T-helper 2 cell treated with Interferon-gamma antibody and Interleukin-4, amounts not matched to agents 5 μg/mL and 100 μg/mL, for 36 hours (primary cell): ENCODE measurements at regions not wholly inside any gene's neighbourhood (a gene's known extent, or its start where the extent isn't known, plus 50 kb on each side); places are given as distances from the start of the nearest gene placed in this dataset.
"Not testable (repeated sequence)": the region's sequence is repeated elsewhere in the genome, so short reads cannot be mapped to it uniquely, and the experiment has no call there.

ENCODE experiments used
- DNase-seq: peaks from one replicate; pipeline ENCODE4 v3.0.0; 2021; ENCODE audit warnings: low spot score
- H3K27ac Mint-ChIP-seq: one replicate; pipeline ENCODE4 v1.8.0; 2021; ENCODE audit warnings: mild to moderate bottlenecking, mixed read lengths
- H3K27me3 Mint-ChIP-seq: one replicate; pipeline ENCODE4 v1.8.0; 2021; ENCODE audit warnings: low read depth, mixed read lengths
- H3K36me3 Mint-ChIP-seq: one replicate; pipeline ENCODE4 v1.8.0; 2021; ENCODE audit warnings: low read depth, mixed read lengths
- H3K4me1 Mint-ChIP-seq: one replicate; pipeline ENCODE4 v1.8.0; 2021; ENCODE audit warnings: low read depth, mixed read lengths
- H3K4me3 Mint-ChIP-seq: one replicate; pipeline ENCODE4 v1.8.0; 2022; ENCODE audit warnings: mild to moderate bottlenecking, moderate library complexity, mixed read lengths
- H3K9me3 Mint-ChIP-seq: one replicate; pipeline ENCODE4 v1.8.0; 2021; ENCODE audit warnings: mixed read lengths

DNA sequence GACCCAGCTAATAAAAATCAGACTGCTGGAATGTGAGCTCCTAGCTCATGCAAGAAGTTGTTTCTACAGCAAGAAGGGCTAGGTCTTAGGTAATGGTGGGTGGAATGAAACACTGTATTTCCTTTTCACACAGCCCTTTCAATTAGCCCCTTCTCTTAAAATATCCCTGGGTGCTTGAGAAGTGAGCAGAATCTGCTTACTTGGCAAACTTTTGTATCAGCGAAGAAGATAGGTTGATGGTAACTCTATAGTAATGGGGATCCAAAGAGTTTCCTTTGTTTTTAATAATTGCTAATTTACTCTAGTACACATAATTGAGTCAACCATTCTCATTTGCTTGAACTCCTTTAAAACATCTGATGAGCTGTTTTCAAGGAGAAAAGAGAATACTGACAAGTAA is 100.6 kb upstream of the FSCB start:
- H3K9me3 Mint-ChIP-seq = no peaks in the 10 kb centered on the region
- no peak for DNase-seq
- H3K36me3 Mint-ChIP-seq = no peaks in the 10 kb centered on the region
- H3K27me3 Mint-ChIP-seq = no peaks in the 10 kb centered on the region
- no peak overlapping the region for H3K27ac Mint-ChIP-seq
- H3K4me1 Mint-ChIP-seq = no peaks in the 10 kb centered on the region
- no peak overlapping the region for H3K4me3 Mint-ChIP-seq

DNA sequence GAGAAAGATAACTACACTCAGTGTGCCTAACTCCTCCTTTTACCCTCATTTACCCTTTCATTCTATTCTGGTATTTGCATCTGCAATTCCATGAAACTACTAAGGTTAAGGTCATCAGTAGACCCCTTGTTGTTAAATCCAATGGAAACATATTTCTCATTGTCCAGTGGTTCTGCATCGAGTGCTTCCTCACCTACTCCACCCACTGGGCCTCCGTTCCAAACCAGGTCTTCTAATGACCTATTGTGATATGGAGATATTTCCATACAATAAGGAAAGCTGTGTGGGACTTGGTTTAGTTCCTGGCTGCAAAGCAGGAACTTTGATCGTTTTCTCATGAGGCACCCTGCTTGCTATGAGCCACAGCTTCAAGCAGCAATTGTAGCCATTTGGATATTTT is 99.5 kb upstream of the FSCB start:
- Mint-ChIP-seq H3K27me3 (no peaks in the 10 kb centered on the region), H3K36me3 (no peaks in the 10 kb centered on the region), H3K4me1 (no peaks in the 10 kb centered on the region), H3K27ac (no peak overlapping the region), H3K4me3 (no peak overlapping the region), H3K9me3 (no peaks in the 10 kb centered on the region)
- DNase-seq = no peak

DNA sequence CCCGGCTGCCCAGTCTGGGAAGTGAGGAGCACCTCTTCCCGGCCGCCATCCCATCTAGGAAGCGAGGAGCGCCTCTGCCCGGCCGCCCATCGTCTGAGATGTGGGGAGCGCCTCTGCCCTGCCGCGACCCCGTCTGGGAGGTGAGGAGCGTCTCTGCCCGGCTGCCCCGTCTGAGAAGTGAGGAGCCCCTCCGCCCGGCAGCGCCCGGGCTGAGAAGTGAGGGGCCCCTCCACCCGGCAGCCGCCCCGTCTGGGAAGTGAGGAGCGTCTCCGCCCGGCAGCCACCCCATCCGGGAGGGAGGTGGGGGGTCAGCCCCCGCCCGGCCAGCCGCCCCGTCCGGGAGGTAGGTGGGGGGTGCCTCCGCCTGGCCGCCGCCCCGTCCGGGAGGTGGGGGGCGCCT is 94.2 kb upstream of the FSCB start:
- H3K4me3 Mint-ChIP-seq, DNase-seq, H3K27ac Mint-ChIP-seq, H3K9me3 Mint-ChIP-seq, H3K4me1 Mint-ChIP-seq, H3K27me3 Mint-ChIP-seq, H3K36me3 Mint-ChIP-seq: not testable (repeated sequence)

DNA sequence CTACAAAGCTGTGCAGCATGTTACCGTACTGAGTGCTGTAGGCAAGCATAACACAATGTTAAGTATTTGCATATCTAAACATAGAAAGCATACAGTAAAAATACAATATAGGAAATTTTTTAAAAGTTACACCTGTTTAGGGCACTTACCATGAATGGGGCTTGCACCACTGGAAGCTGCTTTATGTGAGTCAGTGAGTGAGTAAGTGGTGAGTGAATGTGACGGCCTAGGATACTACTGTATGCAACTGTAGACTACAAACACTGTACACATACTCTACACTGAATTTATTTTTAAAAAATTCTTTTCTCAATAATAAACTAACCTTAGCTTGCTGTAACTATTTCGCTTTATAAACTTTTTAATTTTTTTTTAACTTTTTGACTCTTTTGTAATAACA is 82.1 kb upstream of the FSCB start:
- DNase-seq = no peak
- Mint-ChIP-seq H3K27ac (no peak overlapping the region), H3K27me3 (no peaks in the 10 kb centered on the region), H3K9me3 (peaks cover 7% of the 10 kb centered on the region), H3K4me3 (no peak overlapping the region), H3K4me1 (no peaks in the 10 kb centered on the region), H3K36me3 (no peaks in the 10 kb centered on the region)

DNA sequence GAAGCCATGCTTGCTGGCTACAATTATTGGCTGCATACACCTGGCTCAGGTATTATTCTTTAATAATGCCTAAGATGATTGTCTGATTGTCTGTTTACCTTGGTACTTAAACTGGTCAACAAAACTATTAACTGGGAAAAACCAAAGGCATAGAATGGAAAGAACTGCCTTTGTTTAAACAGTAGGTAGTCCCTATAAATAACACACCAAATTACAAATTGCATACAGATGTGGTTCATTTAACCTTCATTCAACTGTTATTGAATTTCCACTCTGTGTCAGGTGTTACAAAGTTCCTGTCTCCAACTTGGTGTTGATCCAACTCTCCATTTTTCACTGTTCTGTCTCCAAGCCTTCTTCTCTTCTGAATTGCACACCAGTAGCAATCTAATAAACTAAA is 79.8 kb upstream of the FSCB start:
- no peaks in the 10 kb centered on the region for H3K4me1 Mint-ChIP-seq
- no peak overlapping the region for H3K27ac Mint-ChIP-seq
- H3K4me3 Mint-ChIP-seq = no peak overlapping the region
- no peaks in the 10 kb centered on the region for H3K27me3 Mint-ChIP-seq
- peaks cover 21% of the 10 kb centered on the region for H3K9me3 Mint-ChIP-seq
- no peak for DNase-seq
- H3K36me3 Mint-ChIP-seq = no peaks in the 10 kb centered on the region

DNA sequence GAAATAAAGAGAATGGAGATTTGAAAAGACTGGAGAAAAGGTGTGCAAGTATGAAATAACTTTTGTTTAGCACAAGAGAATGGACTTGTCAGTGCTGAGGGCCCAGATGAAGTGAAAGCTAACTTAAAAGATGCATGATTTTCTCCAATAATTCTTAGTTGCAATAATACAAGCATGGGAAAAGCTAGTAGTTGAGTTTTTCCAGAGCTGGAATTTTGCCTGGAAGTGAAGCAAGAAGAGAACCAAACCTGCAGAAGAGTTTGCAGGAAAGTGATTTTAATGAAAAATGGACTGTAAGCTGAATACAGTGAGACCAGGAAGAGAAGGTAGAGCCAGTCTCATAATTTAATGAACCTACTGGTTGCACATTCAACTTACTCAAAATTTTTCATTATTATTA is 69.3 kb upstream of the FSCB start:
- Mint-ChIP-seq H3K27ac (no peak overlapping the region), H3K4me1 (no peaks in the 10 kb centered on the region), H3K4me3 (no peak overlapping the region), H3K9me3 (peaks cover 23% of the 10 kb centered on the region), H3K27me3 (no peaks in the 10 kb centered on the region), H3K36me3 (no peaks in the 10 kb centered on the region)
- DNase-seq = no peak

DNA sequence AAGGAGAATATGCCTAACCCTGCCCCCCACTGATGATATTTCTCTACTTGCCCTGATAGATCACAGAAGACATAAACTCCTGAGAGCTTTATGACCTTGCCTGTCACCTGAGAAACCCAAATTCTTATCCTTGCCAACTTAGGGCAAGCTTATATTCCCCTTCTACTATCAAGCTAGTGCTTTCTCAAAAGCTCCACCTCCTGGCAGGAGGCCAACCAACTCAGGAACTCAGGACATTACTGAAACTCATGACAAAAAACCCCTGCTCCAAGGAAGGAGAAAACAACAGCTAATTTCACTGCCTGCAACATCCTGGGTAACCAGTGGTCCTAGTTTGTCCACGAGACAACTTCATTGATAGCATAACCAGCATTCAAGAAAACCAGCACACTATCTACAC is 60.9 kb upstream of the FSCB start:
- Mint-ChIP-seq H3K27ac (no peak overlapping the region), H3K4me1 (no peaks in the 10 kb centered on the region), H3K36me3 (no peaks in the 10 kb centered on the region), H3K4me3 (no peak overlapping the region), H3K27me3 (no peaks in the 10 kb centered on the region), H3K9me3 (peaks cover 22% of the 10 kb centered on the region)
- no peak for DNase-seq

DNA sequence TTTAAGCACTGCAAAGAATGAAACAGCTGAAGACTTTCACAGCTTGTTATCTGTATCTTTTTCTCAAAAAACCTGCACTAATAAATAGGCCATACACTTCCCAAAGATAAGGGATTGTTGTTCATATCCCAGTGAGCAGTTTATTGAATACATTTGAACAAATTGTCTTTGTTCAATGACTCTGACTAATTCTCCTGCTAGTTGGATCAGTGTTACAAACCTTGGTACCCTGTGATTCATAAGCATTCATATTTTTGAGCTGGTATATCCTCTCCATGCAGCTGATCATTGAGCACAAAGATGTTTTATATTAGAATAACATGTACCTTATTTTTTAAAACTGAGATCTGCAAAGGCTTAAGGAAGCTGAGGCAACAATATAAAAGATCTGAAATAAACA is 58.9 kb upstream of the FSCB start:
- Mint-ChIP-seq H3K36me3 (no peaks in the 10 kb centered on the region), H3K9me3 (peaks cover 10% of the 10 kb centered on the region), H3K4me3 (no peak overlapping the region), H3K4me1 (no peaks in the 10 kb centered on the region), H3K27ac (no peak overlapping the region), H3K27me3 (no peaks in the 10 kb centered on the region)
- DNase-seq = no peak

DNA sequence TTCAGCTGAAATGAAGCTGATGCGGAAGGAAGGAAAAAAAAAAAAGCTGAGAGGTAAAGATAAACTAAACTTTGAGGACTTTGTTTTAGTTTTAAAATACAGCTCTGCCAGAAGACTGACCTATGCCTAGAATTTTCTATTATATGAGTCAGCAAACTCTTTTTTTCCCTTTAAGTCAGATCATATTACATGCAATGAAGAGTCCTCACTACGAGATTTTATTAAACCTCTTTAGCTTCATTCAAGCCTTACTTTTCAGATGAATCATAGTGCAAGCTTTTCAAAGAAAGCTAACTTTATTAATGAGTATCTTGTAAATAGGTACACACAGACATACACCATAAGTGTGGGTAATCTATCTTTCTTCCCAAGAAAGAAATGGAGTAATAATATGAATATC is 57.8 kb upstream of the FSCB start:
- Mint-ChIP-seq H3K36me3 (no peaks in the 10 kb centered on the region), H3K9me3 (peaks cover 7% of the 10 kb centered on the region), H3K27me3 (no peaks in the 10 kb centered on the region), H3K27ac (no peak overlapping the region), H3K4me3 (no peak overlapping the region), H3K4me1 (no peaks in the 10 kb centered on the region)
- DNase-seq = no peak
